Kidney (tissue), 13 donors: ENCODE measurements at regions not wholly inside any gene's neighbourhood (a gene's known extent, or its start where the extent isn't known, plus 50 kb on each side); places are given as distances from the start of the nearest gene placed in this dataset.

Source experiments
- DNase-seq, 5 donors: peaks; one replicate each; pipeline ENCODE4 v3.0.0-alpha.2; 2013 to 2020
- FAIRE-seq: peaks from 2 replicates; lab custom pipeline; 2012; peaks lifted over from hg19 to GRCh38; lab: Jason Lieb, UNC
- H3K27ac ChIP-seq, 2 donors: one replicate each; pipeline ENCODE4 v1.7.0; 2013; ENCODE audit warnings: low read depth in 2 of 2, low read length in 2 of 2, inconsistent platforms in 1 of 2
- H3K27me3 ChIP-seq: one replicate; pipeline ENCODE4 v1.7.1; 2013; ENCODE audit warnings: low read length, inconsistent platforms; ENCODE audit not compliant: control insufficient read depth, insufficient read depth
- H3K36me3 ChIP-seq, 3 donors: one replicate each; pipeline versions ENCODE4 v1.7.0 to v1.7.1; 2013; ENCODE audit warnings: low read length in 3 of 3, control low read depth in 1 of 3, inconsistent platforms in 1 of 3; ENCODE audit not compliant: insufficient read depth in 3 of 3, control insufficient read depth in 2 of 3
- H3K4me1 ChIP-seq, 3 donors: one replicate each; pipeline versions ENCODE4 v1.7.0 to v1.7.1; 2013; ENCODE audit warnings: low read length in 3 of 3, inconsistent platforms in 1 of 3, low read depth in 1 of 3; ENCODE audit not compliant: control insufficient read depth in 2 of 3, insufficient read depth in 2 of 3
- H3K4me3 ChIP-seq, 3 donors: one replicate each; pipeline versions ENCODE4 v1.7.0 to v1.8.1; 2013; ENCODE audit warnings: low read length in 3 of 3, control low read depth in 1 of 3, inconsistent platforms in 1 of 3
- H3K9ac ChIP-seq, 3 donors: one replicate each; pipeline versions ENCODE4 v1.7.0 to v1.7.1; 2013; ENCODE audit warnings: low read length in 3 of 3, control low read depth in 1 of 3, inconsistent platforms in 1 of 3
- H3K9me3 ChIP-seq, 3 donors: one replicate each; pipeline versions ENCODE4 v1.7.0 to v1.7.1; 2013; ENCODE audit warnings: low read length in 3 of 3, control low read depth in 1 of 3, inconsistent platforms in 1 of 3; ENCODE audit not compliant: control insufficient read depth in 2 of 3, insufficient read depth in 1 of 3
- intact Hi-C: fragments of 100-400 bp; cut with DNase I; formaldehyde crosslinking; loops from one replicate; pipeline ENCODE4 v1.11.1; 2022
- TF ChIP-seq, protein P1 (sequence below): IDR thresholded peaks from 3 replicates; pipeline ENCODE4 v1.5.1; 2012; ENCODE audit warnings: mild to moderate bottlenecking, moderate library complexity, borderline replicate concordance; ENCODE audit not compliant: insufficient read depth; ENCODE audit errors: extremely low read depth
- donor health status: control.
- donor health status: control.
- donor health status: control.
- donor health status: control.
- donor health status: control.
- donor health status: DM: yes; HTN: yes; CAD: no.
- donor health status: Normal renal cell carcinoma (clear cell type).

DNA sequence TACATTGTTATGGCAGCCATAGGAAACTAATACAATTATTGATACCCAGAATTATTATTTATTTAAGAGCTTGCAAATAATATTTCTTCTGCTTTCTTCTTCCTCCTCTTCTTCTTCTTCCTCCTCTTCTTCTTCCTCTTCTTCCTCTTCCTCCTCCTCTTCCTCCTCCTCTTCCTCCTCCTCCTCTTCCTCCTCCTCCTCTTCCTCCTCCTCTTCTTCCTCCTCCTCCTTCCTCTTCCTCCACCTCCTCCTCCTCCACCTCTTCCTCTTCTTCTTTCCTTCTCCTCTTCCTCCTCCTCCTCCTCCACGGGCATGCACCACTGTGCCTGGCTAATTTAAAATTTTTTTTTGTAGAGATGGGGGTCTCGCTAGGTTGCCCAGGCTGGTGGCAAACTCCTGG, 95.6 kb upstream of the BCAR3 start:
- no peak for DNase-seq
- Histone ChIP-seq H3K36me3 (no peaks in the 10 kb centered on the region), H3K4me1 (no peaks in the 10 kb centered on the region), H3K9me3 (no peaks in the 10 kb centered on the region), H3K27me3 (no peaks in the 10 kb centered on the region), H3K4me3 (no peak overlapping the region), H3K9ac (no peak overlapping the region), H3K27ac (no peak overlapping the region)
- intact Hi-C loops, result no loop called here
- TF ChIP-seq, protein P1, sequence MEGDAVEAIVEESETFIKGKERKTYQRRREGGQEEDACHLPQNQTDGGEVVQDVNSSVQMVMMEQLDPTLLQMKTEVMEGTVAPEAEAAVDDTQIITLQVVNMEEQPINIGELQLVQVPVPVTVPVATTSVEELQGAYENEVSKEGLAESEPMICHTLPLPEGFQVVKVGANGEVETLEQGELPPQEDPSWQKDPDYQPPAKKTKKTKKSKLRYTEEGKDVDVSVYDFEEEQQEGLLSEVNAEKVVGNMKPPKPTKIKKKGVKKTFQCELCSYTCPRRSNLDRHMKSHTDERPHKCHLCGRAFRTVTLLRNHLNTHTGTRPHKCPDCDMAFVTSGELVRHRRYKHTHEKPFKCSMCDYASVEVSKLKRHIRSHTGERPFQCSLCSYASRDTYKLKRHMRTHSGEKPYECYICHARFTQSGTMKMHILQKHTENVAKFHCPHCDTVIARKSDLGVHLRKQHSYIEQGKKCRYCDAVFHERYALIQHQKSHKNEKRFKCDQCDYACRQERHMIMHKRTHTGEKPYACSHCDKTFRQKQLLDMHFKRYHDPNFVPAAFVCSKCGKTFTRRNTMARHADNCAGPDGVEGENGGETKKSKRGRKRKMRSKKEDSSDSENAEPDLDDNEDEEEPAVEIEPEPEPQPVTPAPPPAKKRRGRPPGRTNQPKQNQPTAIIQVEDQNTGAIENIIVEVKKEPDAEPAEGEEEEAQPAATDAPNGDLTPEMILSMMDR, result no peak
- FAIRE-seq, result no peak

DNA sequence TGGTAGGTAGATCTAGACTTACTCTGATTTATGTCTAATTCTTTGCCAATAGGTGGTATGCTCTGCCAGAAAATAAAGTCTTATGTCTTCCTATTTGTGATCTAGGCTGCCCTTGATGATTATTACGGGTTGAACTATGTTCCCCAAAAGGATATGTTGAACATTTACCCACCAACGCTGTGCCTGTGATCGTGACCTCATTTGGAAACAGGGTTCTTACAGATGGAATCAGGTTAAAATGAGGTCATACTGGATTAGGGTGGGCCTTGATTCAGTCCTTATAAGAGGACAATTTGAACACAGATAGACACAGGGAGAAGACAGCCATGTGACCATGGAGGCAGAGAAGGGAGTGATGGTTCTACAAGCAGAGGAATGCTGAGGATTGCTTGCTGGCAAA, 95.1 kb upstream of the BCAR3 start:
- Histone ChIP-seq H3K9ac (no peak overlapping the region), H3K27ac (no peak overlapping the region), H3K9me3 (no peaks in the 10 kb centered on the region), H3K4me3 (no peak overlapping the region), H3K27me3 (no peaks in the 10 kb centered on the region), H3K4me1 (no peaks in the 10 kb centered on the region), H3K36me3 (no peaks in the 10 kb centered on the region)
- intact Hi-C loops, result no loop called here
- TF ChIP-seq, protein P1, result no peak
- FAIRE-seq, result no peak
- DNase-seq, result no peak

DNA sequence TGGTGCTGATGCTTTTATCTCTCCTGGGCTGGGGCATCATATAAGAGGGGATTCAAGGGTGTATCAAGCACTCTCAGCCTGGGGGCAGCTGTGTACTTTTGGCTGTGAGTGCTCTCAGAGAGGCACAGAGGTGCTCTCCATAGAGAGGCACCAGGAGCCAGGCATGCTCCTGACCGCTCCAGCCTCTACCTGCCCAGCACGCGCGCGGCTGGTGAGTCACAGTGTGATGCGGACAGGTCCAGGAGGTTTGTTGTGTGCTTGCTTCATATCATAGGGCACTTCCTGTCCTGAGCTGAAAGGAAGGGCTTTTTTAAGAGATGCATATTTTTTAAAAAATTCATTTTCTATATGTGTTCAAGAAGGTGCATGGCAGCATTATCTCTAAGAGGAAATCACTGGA, 93.6 kb upstream of the BCAR3 start:
- Histone ChIP-seq H3K36me3 (no peaks in the 10 kb centered on the region), H3K9me3 (no peaks in the 10 kb centered on the region), H3K4me1 (no peaks in the 10 kb centered on the region), H3K4me3 (no peak overlapping the region), H3K9ac (no peak overlapping the region), H3K27me3 (no peaks in the 10 kb centered on the region), H3K27ac (no peak overlapping the region)
- TF ChIP-seq, protein P1, result no peak
- intact Hi-C loops, result no loop called here
- no peak for FAIRE-seq
- no peak for DNase-seq

DNA sequence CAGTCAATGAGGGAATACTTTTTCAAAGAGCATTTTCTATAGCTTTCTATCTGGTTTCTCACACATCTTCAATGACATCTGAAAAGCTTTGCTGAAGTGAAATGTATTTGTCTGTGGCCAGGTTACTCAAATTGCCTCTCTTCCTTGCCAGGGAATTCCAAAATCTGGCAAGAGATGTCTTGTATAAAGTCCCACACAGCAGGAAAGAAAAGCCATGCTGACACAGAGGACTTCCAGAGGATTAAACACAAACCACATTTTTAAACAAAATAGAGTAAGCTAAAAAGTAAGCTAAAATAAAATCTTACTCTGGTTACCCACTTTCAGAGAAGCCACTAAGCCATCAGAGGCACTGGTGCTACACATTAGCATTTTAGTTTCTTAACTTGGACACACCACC, 93.1 kb upstream of the BCAR3 start:
- H3K4me3 ChIP-seq, result no peak overlapping the region
- no peak for FAIRE-seq
- DNase-seq, result no peak
- TF ChIP-seq, protein P1, result no peak
- no peak overlapping the region for H3K27ac ChIP-seq
- no peaks in the 10 kb centered on the region for H3K36me3 ChIP-seq
- no peak overlapping the region for H3K9ac ChIP-seq
- no peaks in the 10 kb centered on the region for H3K27me3 ChIP-seq
- no peaks in the 10 kb centered on the region for H3K9me3 ChIP-seq
- no peaks in the 10 kb centered on the region for H3K4me1 ChIP-seq
- intact Hi-C loops, result no loop called here
